ENCODE measurements at regions not wholly inside any gene's neighbourhood (a gene's known extent, or its start where the extent isn't known, plus 50 kb on each side); places are given as distances from the start of the nearest gene placed in this dataset.

DNA sequence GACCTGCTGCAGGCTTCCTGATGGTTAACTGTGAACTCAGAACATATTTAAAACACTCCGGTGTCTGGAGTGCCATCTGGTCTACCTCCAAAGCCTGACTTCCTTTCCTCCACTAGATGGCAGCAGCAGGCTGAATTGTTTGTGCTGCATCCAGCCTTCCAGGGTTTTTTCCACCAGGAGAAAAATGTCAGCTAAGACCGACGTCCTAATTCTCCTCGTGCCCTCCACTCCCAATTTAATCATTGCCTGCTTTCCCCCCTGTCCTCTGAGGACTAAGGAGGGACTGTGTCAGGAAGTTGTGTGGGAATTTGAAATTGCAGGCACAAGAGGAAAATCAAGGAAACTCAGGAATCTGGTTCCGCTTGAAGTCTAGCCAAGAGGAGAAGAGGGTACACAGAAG is 165.2 kb upstream of the UMPS start:
- peak in 1 of 2 experiments; percentile 87 for DNase-seq (ENCODE audit: low read depth in 1 of 2, low spot score in 2 of 2)
- no peak overlapping the region for H3K14ac ChIP-seq (ENCODE audit: insufficient read length)
- no peak for TF ChIP-seq KDM4A (IDR thresholded peaks at IDR 0.05; ENCODE audit: low read depth, low read length, severe bottlenecking)
- TF ChIP-seq BCL11A (IDR thresholded peaks at IDR 0.05; ENCODE audit: low read depth in 2 of 2, low read length in 2 of 2), result no peak
- no peak for TF ChIP-seq RFX5 (IDR thresholded peaks at IDR 0.05; ENCODE audit: borderline replicate concordance, low read depth, low read length)
- TF ChIP-seq JUND (IDR thresholded peaks at IDR 0.05; ENCODE audit: low read length), result peak; percentile 55; the same call in 1 of the 2 replicates
- TF ChIP-seq RAD21 (IDR thresholded peaks at IDR 0.05 in 1 of 2, conservative IDR thresholded peaks at IDR 0.05 in 1 of 2; ENCODE audit: low read depth in 2 of 2, low read length in 2 of 2), result peak; percentile 97
- no peak for TF ChIP-seq SRF (IDR thresholded peaks at IDR 0.05; ENCODE audit: low read depth, low read length)
- no peak for TF ChIP-seq POU5F1 (IDR thresholded peaks at IDR 0.05; ENCODE audit: low read depth, low read length)
- TF ChIP-seq, protein P1, sequence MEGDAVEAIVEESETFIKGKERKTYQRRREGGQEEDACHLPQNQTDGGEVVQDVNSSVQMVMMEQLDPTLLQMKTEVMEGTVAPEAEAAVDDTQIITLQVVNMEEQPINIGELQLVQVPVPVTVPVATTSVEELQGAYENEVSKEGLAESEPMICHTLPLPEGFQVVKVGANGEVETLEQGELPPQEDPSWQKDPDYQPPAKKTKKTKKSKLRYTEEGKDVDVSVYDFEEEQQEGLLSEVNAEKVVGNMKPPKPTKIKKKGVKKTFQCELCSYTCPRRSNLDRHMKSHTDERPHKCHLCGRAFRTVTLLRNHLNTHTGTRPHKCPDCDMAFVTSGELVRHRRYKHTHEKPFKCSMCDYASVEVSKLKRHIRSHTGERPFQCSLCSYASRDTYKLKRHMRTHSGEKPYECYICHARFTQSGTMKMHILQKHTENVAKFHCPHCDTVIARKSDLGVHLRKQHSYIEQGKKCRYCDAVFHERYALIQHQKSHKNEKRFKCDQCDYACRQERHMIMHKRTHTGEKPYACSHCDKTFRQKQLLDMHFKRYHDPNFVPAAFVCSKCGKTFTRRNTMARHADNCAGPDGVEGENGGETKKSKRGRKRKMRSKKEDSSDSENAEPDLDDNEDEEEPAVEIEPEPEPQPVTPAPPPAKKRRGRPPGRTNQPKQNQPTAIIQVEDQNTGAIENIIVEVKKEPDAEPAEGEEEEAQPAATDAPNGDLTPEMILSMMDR (IDR thresholded peaks at IDR 0.05; ENCODE audit: control extremely low read depth in 1 of 3, insufficient read depth in 1 of 3, low read depth in 1 of 3, low read length in 3 of 3), result peak; percentile 68 to 90 (median 86)
- 0 out of 2 replicates have a peak, but pooled peaks have one; percentile 4 for TF ChIP-seq TEAD4 (IDR thresholded peaks at IDR 0.05; ENCODE audit: low read depth, low read length)
- no peak for TF ChIP-seq HDAC6 (IDR thresholded peaks at IDR 0.05; ENCODE audit: low read depth, low read length)
- 0 out of 2 replicates have a peak, but pooled peaks have one; percentile 3 for TF ChIP-seq BRCA1 (IDR thresholded peaks at IDR 0.05; ENCODE audit: low read depth, low read length)

More for the DNA sequence above, 165.2 kb upstream of the UMPS start:
- Histone ChIP-seq H4K8ac (ENCODE audit: extremely low read depth, insufficient read depth, low read length) (no peak overlapping the region), H3K23ac (ENCODE audit: insufficient read length) (no peak overlapping the region), H3K79me2 (ENCODE audit: control insufficient read depth in 1 of 2, insufficient read depth in 2 of 2, low read length in 2 of 2) (no peaks in the 10 kb centered on the region), H3K4me1 (replicated peaks in 1 of 4; ENCODE audit: control insufficient read depth in 3 of 4, insufficient read depth in 4 of 4, low read length in 3 of 4) (no peaks in the 10 kb centered on the region; a peak in 1 of 7 replicates), H3K4ac (replicated peaks; ENCODE audit: insufficient read length, low read depth, low read length) (no peak overlapping the region), H3K4me2 (ENCODE audit: insufficient read depth in 1 of 2, low read depth in 2 of 2, low read length in 2 of 2) (no peak overlapping the region), H3K27me3 (replicated peaks in 1 of 4; ENCODE audit: control insufficient read depth in 3 of 4, extremely low read depth in 1 of 4, insufficient read depth in 3 of 4, low read length in 3 of 4) (peaks cover 0 to 2% (median 0%) of the 10 kb centered on the region in 4 experiments; a peak in 2 of 7 replicates), H3K56ac (replicated peaks; ENCODE audit: insufficient read length, low read depth, low read length) (no peak overlapping the region), H2BK15ac (ENCODE audit: low read length) (no peak overlapping the region), H3K9ac (replicated peaks in 1 of 4; ENCODE audit: extremely low read depth in 1 of 4, low read depth in 3 of 4, low read length in 3 of 4) (no peak overlapping the region), H2BK20ac (ENCODE audit: low read length) (no peak overlapping the region), H4K5ac (ENCODE audit: insufficient read length, low read depth, low read length) (no peak overlapping the region), H3K79me1 (ENCODE audit: low read depth, low read length) (no peaks in the 10 kb centered on the region), H3K27ac (ENCODE audit: low read depth, low read length) (no peak overlapping the region), H2BK5ac (ENCODE audit: low read depth, low read length) (no peak overlapping the region), H2BK120ac (replicated peaks; ENCODE audit: low read depth, low read length) (no peak overlapping the region), H3K36me3 (ENCODE audit: control insufficient read depth in 2 of 4, insufficient read depth in 4 of 4, low read length in 3 of 4) (no peaks in the 10 kb centered on the region), H3K9me3 (ENCODE audit: insufficient read depth in 2 of 2, low read depth in 1 of 2, low read length in 1 of 2) (no peaks in the 10 kb centered on the region), H4K91ac (replicated peaks; ENCODE audit: insufficient read length, low read length) (no peak overlapping the region), H3K4me3 (ENCODE audit: extremely low read depth in 1 of 4, insufficient read depth in 2 of 4, low read depth in 3 of 4, low read length in 4 of 4) (no peak overlapping the region), H3K23me2 (ENCODE audit: low read depth, low read length) (no peaks in the 10 kb centered on the region), H2AFZ (ENCODE audit: low read length) (peak overlapping the region; percentile 85), H4K20me1 (replicated peaks in 1 of 2; ENCODE audit: control insufficient read depth in 1 of 2, insufficient read depth in 2 of 2, low read length in 2 of 2) (no peaks in the 10 kb centered on the region), H2BK12ac (ENCODE audit: low read depth, low read length) (no peak overlapping the region), H3K18ac (ENCODE audit: extremely low read depth, low read length) (no peak overlapping the region), H2AK5ac (ENCODE audit: low read depth, low read length) (no peak overlapping the region)
- ChIA-PET POLR2A (ENCODE audit: partially characterized antibody) (interaction anchor here (1.3 kb wide), 2 partner anchors 124 to 129 kb away, joined by 4 to 6 read pairs; no protein-coding TSS in a partner anchor), CTCF (ENCODE audit: partially characterized antibody) (interaction anchor here (0.6 to 6.9 kb wide), 26 partner anchors 10 to 797 kb away, joined by 3 to 144 read pairs (median 5); no protein-coding TSS in a partner anchor)
- peak; percentile 91 for FAIRE-seq
- WGBS, 2 experiments (ENCODE audit: extremely low coverage in 1 of 2, insufficient coverage in 1 of 2, insufficient read length in 1 of 2, insufficient replicate concordance in 2 of 2, low coverage in 1 of 2, low lambda C conversion rate in 2 of 2, missing lambda C conversion rate in 1 of 2), result 50% methylated on average over 5 of the region's 5 CpGs; no CpG with 5 or more reads in 1 of the 2 experiments
